ENCODE measurements at regions not wholly inside any gene's neighbourhood (a gene's known extent, or its start where the extent isn't known, plus 50 kb on each side); places are given as distances from the start of the nearest gene placed in this dataset.

DNA sequence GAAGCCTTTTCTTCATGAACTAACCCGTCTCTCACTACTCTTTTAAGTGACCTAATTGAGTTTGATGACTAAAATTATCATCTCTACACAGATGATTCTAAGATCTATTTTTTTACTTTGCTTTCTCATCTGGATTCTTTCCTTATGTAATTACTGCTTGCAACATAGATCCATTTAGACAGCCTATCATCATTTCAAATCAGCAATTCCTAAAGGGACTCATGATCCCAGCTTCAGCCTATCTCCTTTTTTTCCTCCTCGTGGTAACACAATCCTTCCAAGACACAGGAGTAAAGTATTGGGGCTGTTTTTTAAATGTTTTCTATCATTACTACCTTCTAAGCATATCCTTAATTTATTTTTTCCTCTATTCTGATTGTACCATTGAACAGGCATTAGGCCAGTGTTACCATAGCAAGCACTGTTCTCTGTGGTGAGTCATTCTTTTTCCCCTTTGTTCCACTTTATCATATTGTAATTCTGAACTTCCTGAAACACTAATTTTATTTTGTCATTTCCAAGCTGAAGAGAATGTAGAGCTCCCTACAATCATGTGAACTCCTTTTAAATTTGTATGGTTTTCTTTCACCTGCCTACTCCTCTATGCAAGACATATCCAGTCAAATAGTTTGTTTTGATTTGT is 190.4 kb upstream of the FAR2 start:
- no peaks in the 10 kb centered on the region for H3K4me1 ChIP-seq
- TF ChIP-seq, protein P1, sequence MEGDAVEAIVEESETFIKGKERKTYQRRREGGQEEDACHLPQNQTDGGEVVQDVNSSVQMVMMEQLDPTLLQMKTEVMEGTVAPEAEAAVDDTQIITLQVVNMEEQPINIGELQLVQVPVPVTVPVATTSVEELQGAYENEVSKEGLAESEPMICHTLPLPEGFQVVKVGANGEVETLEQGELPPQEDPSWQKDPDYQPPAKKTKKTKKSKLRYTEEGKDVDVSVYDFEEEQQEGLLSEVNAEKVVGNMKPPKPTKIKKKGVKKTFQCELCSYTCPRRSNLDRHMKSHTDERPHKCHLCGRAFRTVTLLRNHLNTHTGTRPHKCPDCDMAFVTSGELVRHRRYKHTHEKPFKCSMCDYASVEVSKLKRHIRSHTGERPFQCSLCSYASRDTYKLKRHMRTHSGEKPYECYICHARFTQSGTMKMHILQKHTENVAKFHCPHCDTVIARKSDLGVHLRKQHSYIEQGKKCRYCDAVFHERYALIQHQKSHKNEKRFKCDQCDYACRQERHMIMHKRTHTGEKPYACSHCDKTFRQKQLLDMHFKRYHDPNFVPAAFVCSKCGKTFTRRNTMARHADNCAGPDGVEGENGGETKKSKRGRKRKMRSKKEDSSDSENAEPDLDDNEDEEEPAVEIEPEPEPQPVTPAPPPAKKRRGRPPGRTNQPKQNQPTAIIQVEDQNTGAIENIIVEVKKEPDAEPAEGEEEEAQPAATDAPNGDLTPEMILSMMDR (IDR thresholded peaks at IDR 0.05), result no peak
- intact Hi-C loops (cut with DNase I), result loop anchor here in 1 of 2 donors (5.0 kb wide), 1 partner anchor 426 kb away; no protein-coding TSS in a partner anchor
- no peaks in the 10 kb centered on the region for H3K27me3 ChIP-seq (ENCODE audit: insufficient read depth in 3 of 3, low read length in 2 of 3)
- no peak overlapping the region for H3K4me3 ChIP-seq
- no peak for ATAC-seq
- H3K27ac ChIP-seq, result no peak overlapping the region
- no peak for DNase-seq
- H3K9me3 ChIP-seq, result no peaks in the 10 kb centered on the region
- WGBS, 3 donors, result 72 to 75% (median 74%) methylated on average over 2 of the region's 2 CpGs
- H3K36me3 ChIP-seq (ENCODE audit: insufficient read depth in 1 of 2, low read depth in 1 of 2), result no peaks in the 10 kb centered on the region

DNA sequence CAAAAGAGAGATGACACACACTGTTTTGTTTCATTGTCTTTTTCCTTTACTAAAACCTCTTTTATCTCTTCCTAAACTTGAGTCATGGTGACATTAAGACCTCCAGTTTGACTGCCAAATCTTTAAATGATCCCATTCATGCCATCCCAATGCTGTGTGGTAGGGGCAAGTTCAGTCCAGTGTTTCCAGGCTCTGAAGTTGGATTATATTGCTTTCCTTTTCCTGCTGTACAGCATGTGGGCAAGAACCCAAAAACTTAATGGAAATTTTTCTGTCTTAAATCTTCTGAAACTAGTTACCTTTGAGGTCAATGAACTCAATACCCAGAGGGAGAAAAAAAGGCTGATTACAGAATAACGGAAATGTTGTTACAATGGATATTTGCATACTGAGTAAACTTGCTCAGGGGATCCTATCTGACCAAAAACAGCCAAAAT is 187.1 kb upstream of the FAR2 start:
- no peak overlapping the region for H3K4me3 ChIP-seq
- TF ChIP-seq, protein P1 (IDR thresholded peaks at IDR 0.05), result no peak
- H3K27ac ChIP-seq, result no peak overlapping the region
- ATAC-seq, result no peak
- H3K9me3 ChIP-seq, result no peaks in the 10 kb centered on the region
- DNase-seq, result no peak
- 51 to 54% (median 52%) methylated on average over 1 of the region's 1 CpG for WGBS, 3 donors
- intact Hi-C loops (cut with DNase I), result no loop called here
- no peaks in the 10 kb centered on the region for H3K27me3 ChIP-seq (ENCODE audit: insufficient read depth in 3 of 3, low read length in 2 of 3)
- peaks cover 6% of the 10 kb centered on the region for H3K4me1 ChIP-seq
- no peaks in the 10 kb centered on the region for H3K36me3 ChIP-seq (ENCODE audit: insufficient read depth in 1 of 2, low read depth in 1 of 2)

DNA sequence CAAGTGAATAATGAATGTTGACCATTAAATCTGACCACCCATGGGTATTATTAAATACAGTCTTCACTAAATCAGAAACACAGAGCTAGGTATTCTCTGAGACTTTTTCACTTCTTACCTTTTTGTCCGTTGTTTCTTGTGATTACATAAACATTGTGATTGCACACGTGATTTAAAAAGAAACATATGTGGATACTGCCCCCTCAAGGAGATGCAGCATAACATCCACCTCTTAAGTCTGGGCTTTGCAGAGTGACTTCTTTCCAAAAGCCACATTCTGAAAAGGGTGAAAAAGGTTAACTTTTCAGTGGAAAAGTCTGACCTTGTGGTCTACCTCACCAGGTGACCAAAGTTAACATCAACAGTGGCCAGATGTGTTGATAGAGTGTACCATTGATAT is 185.5 kb upstream of the FAR2 start:
- no peak for DNase-seq
- intact Hi-C loops (cut with DNase I), result no loop called here

DNA sequence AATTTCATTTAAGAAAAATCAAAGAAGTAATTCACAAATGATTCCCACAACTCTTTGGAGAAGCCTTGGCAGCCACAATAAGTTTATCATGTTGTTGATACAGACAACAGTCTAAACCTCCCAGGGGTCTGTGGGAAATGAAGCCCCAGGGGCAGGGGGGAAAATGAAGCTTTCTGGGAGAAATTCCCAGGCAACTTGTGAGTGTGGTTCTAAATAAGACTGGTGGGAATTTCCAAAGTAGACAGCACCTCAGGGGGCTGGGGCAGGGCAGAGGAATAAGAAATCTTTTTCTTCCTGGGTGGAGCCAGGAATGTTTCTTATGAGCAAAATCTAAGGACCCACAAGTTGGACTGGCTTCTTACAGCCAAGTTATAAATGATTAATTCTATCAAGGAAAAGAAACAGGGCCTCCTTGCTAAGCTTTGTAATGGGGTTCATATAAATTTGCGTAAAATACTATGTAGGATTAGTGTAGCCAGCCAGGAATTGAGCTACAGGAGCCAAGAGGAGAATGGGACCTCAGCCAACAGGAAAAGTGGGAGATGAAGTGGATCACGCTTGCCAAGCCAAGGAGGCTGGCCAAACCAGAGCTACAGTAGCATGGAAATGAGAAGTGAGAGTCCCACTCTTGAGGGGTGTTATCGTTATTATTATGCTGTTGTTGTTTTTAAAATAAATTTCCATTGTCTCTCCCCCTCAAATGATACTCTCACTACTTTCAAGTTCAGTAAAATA is 182.9 kb upstream of the FAR2 start:
- H3K27ac ChIP-seq, result no peak overlapping the region
- no peak for ATAC-seq
- WGBS, 3 donors, result 14 to 28% (median 20%) methylated on average over 3 of the region's 3 CpGs

More for the DNA sequence above, 185.5 kb upstream of the FAR2 start:
- ATAC-seq, result no peak
- H3K27ac ChIP-seq, result no peak overlapping the region
- H3K4me3 ChIP-seq, result no peak overlapping the region
- no peaks in the 10 kb centered on the region for H3K27me3 ChIP-seq (ENCODE audit: insufficient read depth in 3 of 3, low read length in 2 of 3)
- H3K4me1 ChIP-seq, result peaks cover 6% of the 10 kb centered on the region
- 13 to 17% (median 15%) methylated on average over 2 of the region's 2 CpGs for WGBS, 3 donors
- no peaks in the 10 kb centered on the region for H3K9me3 ChIP-seq
- no peaks in the 10 kb centered on the region for H3K36me3 ChIP-seq (ENCODE audit: insufficient read depth in 1 of 2, low read depth in 1 of 2)
- TF ChIP-seq, protein P1 (IDR thresholded peaks at IDR 0.05), result no peak

More for the DNA sequence above, 182.9 kb upstream of the FAR2 start:
- no peaks in the 10 kb centered on the region for H3K9me3 ChIP-seq
- no peaks in the 10 kb centered on the region for H3K36me3 ChIP-seq (ENCODE audit: insufficient read depth in 1 of 2, low read depth in 1 of 2)
- TF ChIP-seq, protein P1 (IDR thresholded peaks at IDR 0.05), result no peak
- no peak overlapping the region for H3K4me3 ChIP-seq
- intact Hi-C loops (cut with DNase I), result no loop called here
- no peak for DNase-seq
- H3K27me3 ChIP-seq (ENCODE audit: insufficient read depth in 3 of 3, low read length in 2 of 3), result no peaks in the 10 kb centered on the region
- peaks cover 6% of the 10 kb centered on the region for H3K4me1 ChIP-seq
